ENCODE measurements at regions not wholly inside any gene's neighbourhood (a gene's known extent, or its start where the extent isn't known, plus 50 kb on each side); places are given as distances from the start of the nearest gene placed in this dataset.
A peak's percentile ranks its signal among the peaks of the same experiment; 100 is the strongest.

DNA sequence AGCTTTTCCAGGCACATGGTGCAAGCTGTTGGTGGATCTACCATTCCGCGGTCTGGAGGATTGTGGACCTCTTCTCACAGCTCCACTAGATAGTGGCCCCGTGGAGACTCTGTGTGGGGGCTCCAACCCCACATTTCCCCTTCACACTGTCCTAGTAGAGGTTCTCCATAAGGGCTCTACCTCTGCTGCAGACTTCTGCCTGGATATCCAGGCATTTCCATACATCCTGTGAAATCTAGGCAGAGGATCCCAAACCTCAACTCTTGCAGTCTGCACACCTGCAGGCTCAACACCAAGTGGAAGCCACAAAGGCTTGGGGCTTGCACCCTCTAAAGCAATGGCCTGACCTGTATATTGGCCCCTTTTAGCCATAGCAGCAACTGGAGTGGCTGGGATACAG, 283.4 kb upstream of the KLF4 start:
- H3K4me2 ChIP-seq (replicated peaks; ENCODE audit: extremely low read depth, low read length, poor library complexity, severe bottlenecking): no peak overlapping the region
- H3K79me2 ChIP-seq (ENCODE audit: insufficient read depth, low read length): no peaks in the 10 kb centered on the region
- H3K36me3 Mint-ChIP-seq: peaks cover 3 to 12% of the 10 kb centered on the region in 2 donors
- 100% methylated on average over 3 of the region's 3 CpGs for WGBS (ENCODE audit: insufficient coverage)
- no peak overlapping the region for H3K4me3 ChIP-seq (replicated peaks in 1 of 3; ENCODE audit: low read depth in 2 of 3, low read length in 3 of 3)
- H2AFZ ChIP-seq (ENCODE audit: insufficient read depth, low read depth, low read length, poor library complexity, severe bottlenecking): no peak overlapping the region
- no peak for DNase-seq
- no peaks in the 10 kb centered on the region for H3K27me3 ChIP-seq (ENCODE audit: control insufficient read depth in 2 of 2, insufficient read depth in 2 of 2, low read length in 2 of 2)
- no peaks in the 10 kb centered on the region for H4K20me1 ChIP-seq (ENCODE audit: insufficient read depth, low read length)
- intact Hi-C loops (cut with micrococcal nuclease): no loop called here
- no peak overlapping the region for H3K4me3 Mint-ChIP-seq
- peaks cover 9 to 10% of the 10 kb centered on the region in 2 donors for H3K4me1 ChIP-seq (ENCODE audit: control insufficient read depth in 1 of 2, insufficient read depth in 2 of 2, low read length in 2 of 2)
- peak overlapping the region in 1 of 7 donors; percentile 78 for H3K27ac Mint-ChIP-seq
- peaks cover 0 to 1% (median 0%) of the 10 kb centered on the region in 3 donors for H3K27me3 Mint-ChIP-seq (ENCODE audit: low read depth in 3 of 3)
- H3K9me3 ChIP-seq (replicated peaks in 1 of 2; ENCODE audit: control insufficient read depth in 1 of 2, insufficient read depth in 1 of 2, low read length in 2 of 2): peaks cover 9 to 13% of the 10 kb centered on the region in 2 donors
- H3K36me3 ChIP-seq (replicated peaks in 1 of 2; ENCODE audit: control insufficient read depth in 1 of 2, insufficient read depth in 2 of 2, low read length in 2 of 2): no peaks in the 10 kb centered on the region
- H3K9ac ChIP-seq (ENCODE audit: insufficient read depth, low read length, poor library complexity, severe bottlenecking): no peak overlapping the region
- TF ChIP-seq, protein P1, sequence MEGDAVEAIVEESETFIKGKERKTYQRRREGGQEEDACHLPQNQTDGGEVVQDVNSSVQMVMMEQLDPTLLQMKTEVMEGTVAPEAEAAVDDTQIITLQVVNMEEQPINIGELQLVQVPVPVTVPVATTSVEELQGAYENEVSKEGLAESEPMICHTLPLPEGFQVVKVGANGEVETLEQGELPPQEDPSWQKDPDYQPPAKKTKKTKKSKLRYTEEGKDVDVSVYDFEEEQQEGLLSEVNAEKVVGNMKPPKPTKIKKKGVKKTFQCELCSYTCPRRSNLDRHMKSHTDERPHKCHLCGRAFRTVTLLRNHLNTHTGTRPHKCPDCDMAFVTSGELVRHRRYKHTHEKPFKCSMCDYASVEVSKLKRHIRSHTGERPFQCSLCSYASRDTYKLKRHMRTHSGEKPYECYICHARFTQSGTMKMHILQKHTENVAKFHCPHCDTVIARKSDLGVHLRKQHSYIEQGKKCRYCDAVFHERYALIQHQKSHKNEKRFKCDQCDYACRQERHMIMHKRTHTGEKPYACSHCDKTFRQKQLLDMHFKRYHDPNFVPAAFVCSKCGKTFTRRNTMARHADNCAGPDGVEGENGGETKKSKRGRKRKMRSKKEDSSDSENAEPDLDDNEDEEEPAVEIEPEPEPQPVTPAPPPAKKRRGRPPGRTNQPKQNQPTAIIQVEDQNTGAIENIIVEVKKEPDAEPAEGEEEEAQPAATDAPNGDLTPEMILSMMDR (IDR thresholded peaks at IDR 0.05): no peak
- peaks cover 11 to 21% (median 17%) of the 10 kb centered on the region in 7 donors for H3K9me3 Mint-ChIP-seq
- H3K27ac ChIP-seq (ENCODE audit: low read depth in 1 of 2, low read length in 2 of 2): no peak overlapping the region
- peaks cover 15% of the 10 kb centered on the region for H3K4me1 Mint-ChIP-seq

DNA sequence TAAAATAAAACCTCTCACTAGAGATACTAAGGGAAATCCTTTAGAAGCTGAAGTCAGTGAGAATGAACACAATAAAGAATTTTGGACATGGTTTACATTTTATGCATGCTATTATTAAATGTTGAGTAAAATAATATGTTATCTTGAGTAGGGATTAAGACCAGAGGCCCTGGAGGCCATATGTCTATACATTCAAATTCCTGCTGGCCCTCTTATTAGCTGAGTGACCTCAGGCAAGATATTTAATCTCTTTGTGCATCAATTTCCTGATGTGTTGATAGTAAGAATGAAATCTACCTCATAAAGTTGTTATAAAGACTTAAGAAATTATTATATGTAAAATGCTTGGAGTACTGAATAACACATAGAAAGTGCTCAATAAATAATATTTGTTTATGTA, 281.1 kb upstream of the KLF4 start:
- no peaks in the 10 kb centered on the region for H3K27me3 ChIP-seq (ENCODE audit: control insufficient read depth in 2 of 2, insufficient read depth in 2 of 2, low read length in 2 of 2)
- H3K4me3 ChIP-seq (replicated peaks in 1 of 3; ENCODE audit: low read depth in 2 of 3, low read length in 3 of 3): no peak overlapping the region
- H3K9ac ChIP-seq (ENCODE audit: insufficient read depth, low read length, poor library complexity, severe bottlenecking): no peak overlapping the region
- H3K27ac ChIP-seq (ENCODE audit: low read depth in 1 of 2, low read length in 2 of 2): no peak overlapping the region
- peaks cover 9 to 10% of the 10 kb centered on the region in 2 donors for H3K4me1 ChIP-seq (ENCODE audit: control insufficient read depth in 1 of 2, insufficient read depth in 2 of 2, low read length in 2 of 2)
- no peaks in the 10 kb centered on the region for H3K36me3 ChIP-seq (replicated peaks in 1 of 2; ENCODE audit: control insufficient read depth in 1 of 2, insufficient read depth in 2 of 2, low read length in 2 of 2)
- no peak overlapping the region for H3K4me3 Mint-ChIP-seq
- intact Hi-C loops (cut with micrococcal nuclease): no loop called here
- peaks cover 3 to 12% of the 10 kb centered on the region in 2 donors for H3K36me3 Mint-ChIP-seq
- no peaks in the 10 kb centered on the region for H3K79me2 ChIP-seq (ENCODE audit: insufficient read depth, low read length)
- DNase-seq: no peak
- no peaks in the 10 kb centered on the region for H4K20me1 ChIP-seq (ENCODE audit: insufficient read depth, low read length)
- H3K4me2 ChIP-seq (replicated peaks; ENCODE audit: extremely low read depth, low read length, poor library complexity, severe bottlenecking): no peak overlapping the region
- TF ChIP-seq, protein P1 (IDR thresholded peaks at IDR 0.05): no peak
- peaks cover 20% of the 10 kb centered on the region for H3K4me1 Mint-ChIP-seq
- H3K9me3 Mint-ChIP-seq: peaks cover 11 to 21% (median 17%) of the 10 kb centered on the region in 7 donors
- H3K27ac Mint-ChIP-seq: no peak overlapping the region
- peaks cover 9 to 13% of the 10 kb centered on the region in 2 donors for H3K9me3 ChIP-seq (replicated peaks in 1 of 2; ENCODE audit: control insufficient read depth in 1 of 2, insufficient read depth in 1 of 2, low read length in 2 of 2)
- peaks cover 0 to 1% (median 0%) of the 10 kb centered on the region in 3 donors for H3K27me3 Mint-ChIP-seq (ENCODE audit: low read depth in 3 of 3)
- H2AFZ ChIP-seq (ENCODE audit: insufficient read depth, low read depth, low read length, poor library complexity, severe bottlenecking): no peak overlapping the region

Measured in CD14-positive monocyte (primary cell).